ENCODE measurements at regions not wholly inside any gene's neighbourhood (a gene's known extent, or its start where the extent isn't known, plus 50 kb on each side); places are given as distances from the start of the nearest gene placed in this dataset.

GRCh38 chr15:77819048-77819850 is 186.5 kb upstream of the LINGO1 start:
- under 1% methylated on average over 80 of the region's 120 CpGs for WGBS
- Histone ChIP-seq H3K4me1 (ENCODE audit: control insufficient read depth, insufficient read depth, low read depth, low read length) (peaks cover 18% of the 10 kb centered on the region), H2BK15ac (ENCODE audit: low read depth, poor library complexity, severe bottlenecking) (peak overlapping the region; percentile 2), H3K36me3 (ENCODE audit: control insufficient read depth in 1 of 2, insufficient read depth in 2 of 2, low read depth in 1 of 2, low read length in 2 of 2) (no peaks in the 10 kb centered on the region), H3K9me3 (ENCODE audit: control insufficient read depth, low read length) (no peaks in the 10 kb centered on the region), H3K18ac (ENCODE audit: low read depth in 1 of 2, low read length in 2 of 2) (no peak overlapping the region), H2BK5ac (ENCODE audit: low read depth, low read length, poor library complexity, severe bottlenecking) (no peak overlapping the region), H3K9ac (ENCODE audit: low read length) (no peak overlapping the region), H4K91ac (ENCODE audit: low read length) (no peak overlapping the region), H3K4me2 (ENCODE audit: low read length, poor library complexity, severe bottlenecking) (peak overlapping the region; percentile 84), H3K14ac (ENCODE audit: low read length in 2 of 2) (no peak overlapping the region), H3K79me1 (replicated peaks; ENCODE audit: low read length, poor library complexity, severe bottlenecking) (no peaks in the 10 kb centered on the region), H3K23ac (ENCODE audit: low read length in 2 of 2) (peak overlapping the region in 1 of 2 experiments; percentile 34), H3K4ac (ENCODE audit: low read depth in 1 of 2, low read length in 2 of 2) (no peak overlapping the region), H2AFZ (ENCODE audit: low read depth, low read length) (no peak overlapping the region), H3K27me3 (ENCODE audit: control insufficient read depth in 1 of 2, insufficient read depth in 1 of 2, low read length in 2 of 2) (peaks cover 82 to 85% of the 10 kb centered on the region in 2 experiments), H4K8ac (ENCODE audit: low read length) (no peak overlapping the region), H2AK5ac (ENCODE audit: low read length, severe bottlenecking) (no peak overlapping the region), H2BK120ac (ENCODE audit: low read depth, low read length) (no peak overlapping the region), H3K27ac (ENCODE audit: low read length, poor library complexity, severe bottlenecking) (no peak overlapping the region), H2BK12ac (ENCODE audit: low read length in 2 of 2) (no peak overlapping the region), H3K4me3 (ENCODE audit: insufficient read depth in 1 of 2, low read depth in 1 of 2, low read length in 2 of 2) (peak overlapping the region in 1 of 2 experiments; percentile 50)
- no peak for DNase-seq

- H3K9ac ChIP-seq (ENCODE audit: low read length) = no peak overlapping the region
- H3K27me3 ChIP-seq (ENCODE audit: control insufficient read depth in 1 of 2, insufficient read depth in 1 of 2, low read length in 2 of 2) = peaks cover 85% of the 10 kb centered on the region in 2 experiments
- DNase-seq = no peak
- no peaks in the 10 kb centered on the region for H3K79me1 ChIP-seq (replicated peaks; ENCODE audit: low read length, poor library complexity, severe bottlenecking)
- no peak overlapping the region for H2BK12ac ChIP-seq (ENCODE audit: low read length in 2 of 2)
- H4K8ac ChIP-seq (ENCODE audit: low read length) = no peak overlapping the region
- no peak overlapping the region for H2BK120ac ChIP-seq (ENCODE audit: low read depth, low read length)
- H3K36me3 ChIP-seq (ENCODE audit: control insufficient read depth in 1 of 2, insufficient read depth in 2 of 2, low read depth in 1 of 2, low read length in 2 of 2) = no peaks in the 10 kb centered on the region
- H3K9me3 ChIP-seq (ENCODE audit: control insufficient read depth, low read length) = no peaks in the 10 kb centered on the region
- H3K14ac ChIP-seq (ENCODE audit: low read length in 2 of 2) = no peak overlapping the region
- no peak overlapping the region for H2BK5ac ChIP-seq (ENCODE audit: low read depth, low read length, poor library complexity, severe bottlenecking)
- H3K4me3 ChIP-seq (ENCODE audit: insufficient read depth in 1 of 2, low read depth in 1 of 2, low read length in 2 of 2) = no peak overlapping the region
- no peak overlapping the region for H4K91ac ChIP-seq (ENCODE audit: low read length)
- no peak overlapping the region for H2AFZ ChIP-seq (ENCODE audit: low read depth, low read length)
- H3K23ac ChIP-seq (ENCODE audit: low read length in 2 of 2) = no peak overlapping the region
- H2AK5ac ChIP-seq (ENCODE audit: low read length, severe bottlenecking) = no peak overlapping the region
- peaks cover 18% of the 10 kb centered on the region for H3K4me1 ChIP-seq (ENCODE audit: control insufficient read depth, insufficient read depth, low read depth, low read length)
- no peak overlapping the region for H3K18ac ChIP-seq (ENCODE audit: low read depth in 1 of 2, low read length in 2 of 2)
- WGBS = 14% methylated on average over 44 of the region's 50 CpGs
- H3K27ac ChIP-seq (ENCODE audit: low read length, poor library complexity, severe bottlenecking) = no peak overlapping the region
- H3K4ac ChIP-seq (ENCODE audit: low read depth in 1 of 2, low read length in 2 of 2) = no peak overlapping the region
- no peak overlapping the region for H3K4me2 ChIP-seq (ENCODE audit: low read length, poor library complexity, severe bottlenecking)
- H2BK15ac ChIP-seq (ENCODE audit: low read depth, poor library complexity, severe bottlenecking) = peak overlapping the region; percentile 2
Observed at GRCh38 chr15:77818484-77819047, 185.9 kb upstream of the LINGO1 start.

- 59% methylated on average over 9 of the region's 9 CpGs for WGBS
- DNase-seq = no peak
- Histone ChIP-seq H2BK12ac (ENCODE audit: low read length in 2 of 2) (no peak overlapping the region), H2BK120ac (ENCODE audit: low read depth, low read length) (no peak overlapping the region), H3K79me1 (replicated peaks; ENCODE audit: low read length, poor library complexity, severe bottlenecking) (no peaks in the 10 kb centered on the region), H3K4ac (ENCODE audit: low read depth in 1 of 2, low read length in 2 of 2) (no peak overlapping the region), H3K14ac (ENCODE audit: low read length in 2 of 2) (no peak overlapping the region), H2AFZ (ENCODE audit: low read depth, low read length) (no peak overlapping the region), H3K27ac (ENCODE audit: low read length, poor library complexity, severe bottlenecking) (no peak overlapping the region), H4K8ac (ENCODE audit: low read length) (no peak overlapping the region), H3K4me3 (ENCODE audit: insufficient read depth in 1 of 2, low read depth in 1 of 2, low read length in 2 of 2) (no peak overlapping the region), H2BK15ac (ENCODE audit: low read depth, poor library complexity, severe bottlenecking) (no peak overlapping the region), H3K9me3 (ENCODE audit: control insufficient read depth, low read length) (no peaks in the 10 kb centered on the region), H3K23ac (ENCODE audit: low read length in 2 of 2) (no peak overlapping the region), H3K4me1 (ENCODE audit: control insufficient read depth, insufficient read depth, low read depth, low read length) (peaks cover 18% of the 10 kb centered on the region), H3K18ac (ENCODE audit: low read depth in 1 of 2, low read length in 2 of 2) (no peak overlapping the region), H3K9ac (ENCODE audit: low read length) (no peak overlapping the region), H3K27me3 (ENCODE audit: control insufficient read depth in 1 of 2, insufficient read depth in 1 of 2, low read length in 2 of 2) (peaks cover 83 to 84% of the 10 kb centered on the region in 2 experiments), H2BK5ac (ENCODE audit: low read depth, low read length, poor library complexity, severe bottlenecking) (no peak overlapping the region), H3K36me3 (ENCODE audit: control insufficient read depth in 1 of 2, insufficient read depth in 2 of 2, low read depth in 1 of 2, low read length in 2 of 2) (no peaks in the 10 kb centered on the region), H4K91ac (ENCODE audit: low read length) (no peak overlapping the region), H2AK5ac (ENCODE audit: low read length, severe bottlenecking) (no peak overlapping the region), H3K4me2 (ENCODE audit: low read length, poor library complexity, severe bottlenecking) (no peak overlapping the region)
Observed at GRCh38 chr15:77817434-77817833, 184.7 kb upstream of the LINGO1 start.

GRCh38 chr15:77816983-77817382 is 184.3 kb upstream of the LINGO1 start:
- H3K36me3 ChIP-seq (ENCODE audit: control insufficient read depth in 1 of 2, insufficient read depth in 2 of 2, low read depth in 1 of 2, low read length in 2 of 2) = no peaks in the 10 kb centered on the region
- no peaks in the 10 kb centered on the region for H3K9me3 ChIP-seq (ENCODE audit: control insufficient read depth, low read length)
- no peak overlapping the region for H2AFZ ChIP-seq (ENCODE audit: low read depth, low read length)
- H3K23ac ChIP-seq (ENCODE audit: low read length in 2 of 2) = no peak overlapping the region
- peaks cover 18% of the 10 kb centered on the region for H3K4me1 ChIP-seq (ENCODE audit: control insufficient read depth, insufficient read depth, low read depth, low read length)
- whole genome bisulfite sequencing = 65% methylated on average over 7 of the region's 7 CpGs
- DNase-seq = no peak
- no peak overlapping the region for H2BK12ac ChIP-seq (ENCODE audit: low read length in 2 of 2)
- no peak overlapping the region for H2BK15ac ChIP-seq (ENCODE audit: low read depth, poor library complexity, severe bottlenecking)
- H2AK5ac ChIP-seq (ENCODE audit: low read length, severe bottlenecking) = no peak overlapping the region
- H4K8ac ChIP-seq (ENCODE audit: low read length) = no peak overlapping the region
- no peak overlapping the region for H3K14ac ChIP-seq (ENCODE audit: low read length in 2 of 2)
- no peak overlapping the region for H3K4ac ChIP-seq (ENCODE audit: low read depth in 1 of 2, low read length in 2 of 2)
- H3K4me2 ChIP-seq (ENCODE audit: low read length, poor library complexity, severe bottlenecking) = no peak overlapping the region
- H3K18ac ChIP-seq (ENCODE audit: low read depth in 1 of 2, low read length in 2 of 2) = no peak overlapping the region
- H2BK120ac ChIP-seq (ENCODE audit: low read depth, low read length) = no peak overlapping the region
- H3K27me3 ChIP-seq (ENCODE audit: control insufficient read depth in 1 of 2, insufficient read depth in 1 of 2, low read length in 2 of 2) = peaks cover 80 to 84% of the 10 kb centered on the region in 2 experiments
- no peak overlapping the region for H3K9ac ChIP-seq (ENCODE audit: low read length)
- H2BK5ac ChIP-seq (ENCODE audit: low read depth, low read length, poor library complexity, severe bottlenecking) = no peak overlapping the region
- H3K79me1 ChIP-seq (replicated peaks; ENCODE audit: low read length, poor library complexity, severe bottlenecking) = no peaks in the 10 kb centered on the region
- H4K91ac ChIP-seq (ENCODE audit: low read length) = no peak overlapping the region
- H3K27ac ChIP-seq (ENCODE audit: low read length, poor library complexity, severe bottlenecking) = no peak overlapping the region
- H3K4me3 ChIP-seq (ENCODE audit: insufficient read depth in 1 of 2, low read depth in 1 of 2, low read length in 2 of 2) = no peak overlapping the region
